KMS-11 (cell line): ENCODE measurements at regions not wholly inside any gene's neighbourhood (a gene's known extent, or its start where the extent isn't known, plus 50 kb on each side); places are given as distances from the start of the nearest gene placed in this dataset.
"Not testable (repeated sequence)": the region's sequence is repeated elsewhere in the genome, so short reads cannot be mapped to it uniquely, and the experiment has no call there.

Source experiments
- H2AFZ ChIP-seq: fragments of 200-600 bp; sonication (generic); 2 replicates; pipeline ENCODE4 v1.6.1; 2016; ENCODE audit warnings: antibody characterized with exemption, mixed run types, low read depth
- H3K27ac ChIP-seq: fragments of 200-600 bp; sonication (generic); 2 replicates; pipeline ENCODE4 v1.6.1; 2016; ENCODE audit warnings: mild to moderate bottlenecking, mixed run types
- H3K27me3 ChIP-seq: fragments of 200-600 bp; sonication (generic); 2 replicates; pipeline ENCODE4 v1.6.1; 2017; ENCODE audit warnings: mild to moderate bottlenecking, low read depth, mixed run types, moderate library complexity; ENCODE audit not compliant: insufficient read depth
- H3K36me3 ChIP-seq: fragments of 200-600 bp; sonication (generic); 2 replicates; pipeline ENCODE4 v1.6.1; 2017; ENCODE audit warnings: mild to moderate bottlenecking, mixed run types; ENCODE audit not compliant: insufficient read depth
- H3K4me1 ChIP-seq: fragments of 200-600 bp; sonication (generic); 2 replicates; pipeline ENCODE4 v1.6.1; 2016; ENCODE audit warnings: mild to moderate bottlenecking, low read depth, mixed run types; ENCODE audit not compliant: poor library complexity, severe bottlenecking
- H3K4me2 ChIP-seq: fragments of 200-600 bp; sonication (generic); 2 replicates; pipeline ENCODE4 v1.7.0; 2016; ENCODE audit warnings: mild to moderate bottlenecking, mixed run types
- H3K4me3 ChIP-seq: fragments of 200-600 bp; sonication (generic); IDR thresholded peaks from 2 replicates; pipeline ENCODE4 v1.6.1; 2017; ENCODE audit warnings: low read depth, low read length, mixed read lengths; ENCODE audit not compliant: insufficient read depth
- H3K79me2 ChIP-seq: fragments of 200-600 bp; sonication (generic); 2 replicates; pipeline ENCODE4 v1.6.1; 2016; ENCODE audit warnings: low read depth, mixed run types; ENCODE audit not compliant: insufficient read depth
- H3K9ac ChIP-seq: fragments of 200-600 bp; sonication (generic); 2 replicates; pipeline ENCODE4 v1.6.1; 2016; ENCODE audit warnings: mild to moderate bottlenecking, mixed run types
- H4K20me1 ChIP-seq: fragments of 200-600 bp; sonication (generic); 2 replicates; pipeline ENCODE4 v1.6.1; 2016; ENCODE audit warnings: mild to moderate bottlenecking, mixed run types; ENCODE audit not compliant: insufficient read depth
- TF ChIP-seq, protein P1 (sequence below): fragments of 200-600 bp; sonication (generic); conservative IDR thresholded peaks from 2 replicates; pipeline ENCODE4 v1.6.1; 2017; ENCODE audit warnings: low read depth, mild to moderate bottlenecking, antibody characterized with exemption, low read length, moderate library complexity, mixed read lengths

DNA sequence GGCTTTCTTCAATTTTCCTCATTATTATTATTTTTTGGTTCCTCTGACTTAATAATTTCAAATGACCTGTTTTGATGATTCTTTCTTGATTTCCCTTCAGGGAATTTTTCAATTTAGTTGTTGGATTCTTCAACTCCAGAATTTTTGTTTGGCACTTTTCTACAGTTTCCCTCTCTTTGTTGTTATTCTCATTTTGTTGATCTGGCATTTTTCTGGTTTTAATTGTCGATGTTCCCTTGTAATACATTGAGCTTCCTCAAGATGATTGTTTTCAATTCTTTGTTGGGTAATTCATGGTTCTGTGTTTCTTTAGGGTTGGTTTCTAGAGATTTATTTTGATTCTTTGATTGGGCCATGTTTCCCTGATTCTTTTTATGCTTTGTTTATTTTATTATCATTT is 67.8 kb upstream of the DNAJC1 start:
- Histone ChIP-seq H3K27ac (no peak overlapping the region), H3K36me3 (no peaks in the 10 kb centered on the region), H3K27me3 (no peaks in the 10 kb centered on the region), H3K9ac (no peak overlapping the region), H3K79me2 (no peaks in the 10 kb centered on the region), H2AFZ (no peak overlapping the region), H3K4me1 (no peaks in the 10 kb centered on the region), H4K20me1 (no peaks in the 10 kb centered on the region), H3K4me3 (no peak overlapping the region), H3K4me2 (no peak overlapping the region)
- TF ChIP-seq, protein P1, sequence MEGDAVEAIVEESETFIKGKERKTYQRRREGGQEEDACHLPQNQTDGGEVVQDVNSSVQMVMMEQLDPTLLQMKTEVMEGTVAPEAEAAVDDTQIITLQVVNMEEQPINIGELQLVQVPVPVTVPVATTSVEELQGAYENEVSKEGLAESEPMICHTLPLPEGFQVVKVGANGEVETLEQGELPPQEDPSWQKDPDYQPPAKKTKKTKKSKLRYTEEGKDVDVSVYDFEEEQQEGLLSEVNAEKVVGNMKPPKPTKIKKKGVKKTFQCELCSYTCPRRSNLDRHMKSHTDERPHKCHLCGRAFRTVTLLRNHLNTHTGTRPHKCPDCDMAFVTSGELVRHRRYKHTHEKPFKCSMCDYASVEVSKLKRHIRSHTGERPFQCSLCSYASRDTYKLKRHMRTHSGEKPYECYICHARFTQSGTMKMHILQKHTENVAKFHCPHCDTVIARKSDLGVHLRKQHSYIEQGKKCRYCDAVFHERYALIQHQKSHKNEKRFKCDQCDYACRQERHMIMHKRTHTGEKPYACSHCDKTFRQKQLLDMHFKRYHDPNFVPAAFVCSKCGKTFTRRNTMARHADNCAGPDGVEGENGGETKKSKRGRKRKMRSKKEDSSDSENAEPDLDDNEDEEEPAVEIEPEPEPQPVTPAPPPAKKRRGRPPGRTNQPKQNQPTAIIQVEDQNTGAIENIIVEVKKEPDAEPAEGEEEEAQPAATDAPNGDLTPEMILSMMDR: no peak

DNA sequence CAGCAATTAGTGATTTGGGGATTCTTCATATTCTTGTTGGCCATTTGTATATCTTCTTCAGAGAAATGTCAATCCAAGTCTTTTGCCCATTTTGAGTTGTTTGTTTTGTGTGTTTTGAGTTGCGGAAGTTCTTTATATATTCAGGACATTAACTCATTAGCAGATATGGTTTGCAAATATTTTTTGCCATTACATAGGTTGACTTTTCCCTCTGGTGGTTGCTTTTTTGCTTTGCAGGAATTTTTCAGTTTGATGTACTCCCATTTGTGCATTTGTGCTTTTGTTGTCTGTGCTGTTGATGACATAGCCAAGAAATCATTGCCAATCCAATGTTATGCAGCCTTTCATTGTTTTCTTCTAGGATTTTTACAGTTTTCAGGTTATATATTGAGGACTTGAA is 63.6 kb upstream of the DNAJC1 start:
- H3K27ac ChIP-seq: no peak overlapping the region
- no peaks in the 10 kb centered on the region for H3K79me2 ChIP-seq
- TF ChIP-seq, protein P1: no peak

DNA sequence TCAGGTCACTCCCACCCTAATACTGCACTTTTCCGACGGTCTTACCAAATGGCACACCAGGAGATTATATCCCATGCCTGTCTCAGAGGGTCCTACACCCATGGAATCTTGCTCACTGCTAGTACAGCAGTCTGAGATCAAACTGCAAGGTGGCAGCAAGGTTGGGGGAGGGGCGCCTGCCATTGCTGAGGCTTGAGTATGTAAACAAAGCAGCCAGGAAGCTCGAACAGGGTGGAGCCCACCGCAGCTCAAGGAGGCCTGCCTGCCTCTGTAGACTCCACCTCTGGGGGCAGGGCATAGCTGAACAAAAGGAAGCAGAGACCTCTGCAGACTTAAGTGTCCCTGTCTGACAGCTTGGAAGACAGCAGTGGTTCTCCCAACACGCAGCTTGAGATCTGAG is 57.5 kb upstream of the DNAJC1 start:
- H3K4me2 ChIP-seq, H3K4me3 ChIP-seq, H4K20me1 ChIP-seq, H3K27me3 ChIP-seq, H3K27ac ChIP-seq, H3K4me1 ChIP-seq, H3K9ac ChIP-seq, H3K36me3 ChIP-seq, H3K79me2 ChIP-seq, H2AFZ ChIP-seq: not testable (repeated sequence)

More for the DNA sequence above, 63.6 kb upstream of the DNAJC1 start:
- no peaks in the 10 kb centered on the region for H4K20me1 ChIP-seq
- H2AFZ ChIP-seq: no peak overlapping the region
- no peaks in the 10 kb centered on the region for H3K4me1 ChIP-seq
- H3K36me3 ChIP-seq: no peaks in the 10 kb centered on the region
- H3K4me3 ChIP-seq: no peak overlapping the region
- no peaks in the 10 kb centered on the region for H3K27me3 ChIP-seq
- H3K9ac ChIP-seq: no peak overlapping the region
- H3K4me2 ChIP-seq: no peak overlapping the region

DNA sequence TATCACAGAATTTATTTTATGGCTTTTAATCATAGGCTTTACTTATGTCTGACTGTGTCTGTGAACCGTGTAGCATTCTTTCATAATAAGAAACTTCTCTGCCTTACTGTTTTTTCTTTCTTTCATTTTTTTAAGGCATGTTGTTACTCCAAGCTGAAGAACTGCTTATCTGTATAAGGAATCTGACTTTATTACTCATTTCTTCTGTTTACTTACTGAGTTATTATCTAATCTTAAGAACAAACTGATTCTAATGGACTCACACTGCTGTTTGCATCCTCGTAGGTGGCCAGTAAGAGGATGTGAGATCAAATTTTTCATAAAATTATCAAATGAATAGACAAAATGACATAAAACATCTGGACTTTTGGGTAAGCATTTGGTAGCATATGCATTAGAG is 54.7 kb upstream of the DNAJC1 start:
- Histone ChIP-seq H3K4me2 (no peak overlapping the region), H3K27ac (no peak overlapping the region), H3K79me2 (no peaks in the 10 kb centered on the region), H3K36me3 (no peaks in the 10 kb centered on the region), H4K20me1 (no peaks in the 10 kb centered on the region), H3K9ac (no peak overlapping the region), H3K27me3 (no peaks in the 10 kb centered on the region), H3K4me3 (no peak overlapping the region), H2AFZ (no peak overlapping the region), H3K4me1 (no peaks in the 10 kb centered on the region)
- TF ChIP-seq, protein P1: no peak

DNA sequence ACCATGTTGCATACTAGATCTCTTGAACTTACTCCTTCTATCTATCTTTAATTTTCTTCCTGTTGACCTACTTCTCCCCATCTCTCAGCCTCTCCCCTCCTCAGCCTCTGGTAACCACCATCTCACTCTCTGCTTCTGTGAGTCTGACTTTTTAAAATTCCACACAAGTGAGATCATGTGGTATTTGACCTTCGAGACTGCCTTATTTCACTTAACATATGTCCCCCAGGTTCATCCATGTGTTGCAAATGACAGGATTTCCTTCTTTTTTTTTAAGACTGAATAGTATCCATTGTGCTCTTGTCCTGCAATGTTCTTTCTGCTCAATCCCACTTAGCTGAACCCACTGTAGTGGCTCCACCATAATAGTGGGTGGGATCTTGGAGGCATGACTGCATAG is 51.4 kb upstream of the DNAJC1 start:
- no peaks in the 10 kb centered on the region for H3K27me3 ChIP-seq
- H3K4me3 ChIP-seq: no peak overlapping the region
- H3K79me2 ChIP-seq: no peaks in the 10 kb centered on the region
- H3K9ac ChIP-seq: no peak overlapping the region
- no peak overlapping the region for H3K27ac ChIP-seq
- H3K4me1 ChIP-seq: no peaks in the 10 kb centered on the region
- no peaks in the 10 kb centered on the region for H3K36me3 ChIP-seq
- TF ChIP-seq, protein P1: no peak
- no peak overlapping the region for H2AFZ ChIP-seq
- no peaks in the 10 kb centered on the region for H4K20me1 ChIP-seq
- H3K4me2 ChIP-seq: no peak overlapping the region
